ENCODE measurements at regions not wholly inside any gene's neighbourhood (a gene's known extent, or its start where the extent isn't known, plus 50 kb on each side); places are given as distances from the start of the nearest gene placed in this dataset.
"Not testable (repeated sequence)": the region's sequence is repeated elsewhere in the genome, so short reads cannot be mapped to it uniquely, and the experiment has no call there.

DNA sequence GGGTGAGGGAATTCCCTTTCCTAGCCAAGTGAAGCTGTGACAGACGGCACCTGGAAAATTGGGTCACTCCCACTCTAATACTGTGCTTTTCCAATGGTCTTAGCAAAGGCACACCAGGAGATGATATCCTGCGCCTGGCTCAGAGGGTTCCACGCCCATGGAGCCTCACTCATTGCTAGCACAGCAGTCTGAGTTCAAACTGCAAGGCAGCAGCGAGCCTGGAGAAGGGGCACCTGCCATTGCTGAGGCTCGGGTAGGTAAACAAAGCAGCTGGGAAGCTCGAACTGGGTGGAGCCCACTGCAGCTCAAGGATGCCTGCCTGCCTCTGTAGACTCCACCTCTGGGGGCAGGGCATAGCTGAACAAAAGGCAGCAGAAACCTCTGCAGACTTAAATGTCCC, 68.9 kb upstream of the LCORL start:
- H3K36me3 ChIP-seq (ENCODE audit: control insufficient read depth, insufficient read depth, low read length, severe bottlenecking); DNase-seq (ENCODE audit: low read depth); H3K4me1 ChIP-seq (ENCODE audit: control insufficient read depth, insufficient read depth, low read length); H3K4me3 ChIP-seq (ENCODE audit: low read length); H3K9ac ChIP-seq (ENCODE audit: low read length); H3K9me3 ChIP-seq (ENCODE audit: control insufficient read depth, low read length); H3K27me3 ChIP-seq (replicated peaks; ENCODE audit: control insufficient read depth, insufficient read depth, low read length): not testable (repeated sequence)

DNA sequence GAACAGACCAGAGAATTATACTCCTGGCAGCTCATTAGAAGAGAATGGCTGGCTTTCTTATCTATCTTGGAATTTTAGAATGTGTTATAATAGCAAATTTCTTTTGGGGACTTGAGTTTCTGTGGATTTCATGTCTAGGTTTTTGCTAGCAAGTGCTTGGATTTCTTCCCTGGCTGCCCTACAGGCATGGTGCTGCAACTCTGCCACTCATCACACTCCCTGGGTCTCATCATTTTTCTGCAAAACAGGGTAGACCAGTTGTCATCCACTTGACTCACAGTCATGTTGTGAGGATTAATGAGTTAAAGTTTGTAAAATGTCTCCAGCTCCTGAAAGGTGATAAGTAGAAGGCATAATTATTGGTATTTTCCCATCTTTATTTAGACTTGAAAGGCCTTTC, 60.7 kb upstream of the LCORL start:
- Histone ChIP-seq H3K9me3 (ENCODE audit: control insufficient read depth, low read length) (no peaks in the 10 kb centered on the region), H3K4me3 (ENCODE audit: low read length) (no peak overlapping the region), H3K36me3 (ENCODE audit: control insufficient read depth, insufficient read depth, low read length, severe bottlenecking) (no peaks in the 10 kb centered on the region), H3K9ac (ENCODE audit: low read length) (no peak overlapping the region), H3K4me1 (ENCODE audit: control insufficient read depth, insufficient read depth, low read length) (no peaks in the 10 kb centered on the region), H3K27me3 (replicated peaks; ENCODE audit: control insufficient read depth, insufficient read depth, low read length) (no peaks in the 10 kb centered on the region)
- no peak for DNase-seq (ENCODE audit: low read depth)

- no peaks in the 10 kb centered on the region for H3K27me3 ChIP-seq (replicated peaks; ENCODE audit: control insufficient read depth, insufficient read depth, low read length)
Observed at GRCh38 chr4:18081708-18082107, 60.2 kb upstream of the LCORL start.

DNA sequence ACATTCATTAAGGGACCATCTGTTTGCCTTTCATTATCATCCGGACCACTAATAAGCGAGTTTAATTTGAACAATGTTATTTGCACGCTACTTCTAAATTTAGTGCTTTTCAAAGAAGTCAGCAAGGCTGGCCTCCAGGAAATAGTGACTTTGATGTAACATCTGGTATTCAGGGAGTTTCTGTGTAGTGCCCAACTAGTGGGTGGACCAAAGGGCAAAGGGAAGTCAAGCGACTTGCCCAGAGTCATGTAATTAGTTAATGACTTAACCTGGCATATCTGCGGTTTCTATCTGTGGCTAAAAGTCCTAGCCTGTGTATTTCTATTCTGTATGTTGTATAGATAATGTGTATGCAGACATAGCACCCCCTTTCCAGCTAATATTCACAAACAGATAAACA, 56.3 kb upstream of the LCORL start:
- Histone ChIP-seq H3K27me3 (replicated peaks; ENCODE audit: control insufficient read depth, insufficient read depth, low read length) (no peaks in the 10 kb centered on the region), H3K4me1 (ENCODE audit: control insufficient read depth, insufficient read depth, low read length) (no peaks in the 10 kb centered on the region), H3K9me3 (ENCODE audit: control insufficient read depth, low read length) (no peaks in the 10 kb centered on the region), H3K9ac (ENCODE audit: low read length) (no peak overlapping the region), H3K36me3 (ENCODE audit: control insufficient read depth, insufficient read depth, low read length, severe bottlenecking) (no peaks in the 10 kb centered on the region), H3K4me3 (ENCODE audit: low read length) (no peak overlapping the region)
- DNase-seq (ENCODE audit: low read depth) = no peak

More at GRCh38 chr4:18081708-18082107, 60.2 kb upstream of the LCORL start:
- no peak for DNase-seq (ENCODE audit: low read depth)
- Histone ChIP-seq H3K9ac (ENCODE audit: low read length) (no peak overlapping the region), H3K4me1 (ENCODE audit: control insufficient read depth, insufficient read depth, low read length) (no peaks in the 10 kb centered on the region), H3K36me3 (ENCODE audit: control insufficient read depth, insufficient read depth, low read length, severe bottlenecking) (no peaks in the 10 kb centered on the region), H3K4me3 (ENCODE audit: low read length) (no peak overlapping the region), H3K9me3 (ENCODE audit: control insufficient read depth, low read length) (no peaks in the 10 kb centered on the region)

- DNase-seq (ENCODE audit: low read depth) = no peak
Observed at GRCh38 chr4:18075823-18076433, 54.4 kb upstream of the LCORL start.

GRCh38 chr4:18071894-18072293, 50.3 kb upstream of the LCORL start:
- no peak overlapping the region for H3K4me3 ChIP-seq (ENCODE audit: low read length)
- no peaks in the 10 kb centered on the region for H3K9me3 ChIP-seq (ENCODE audit: control insufficient read depth, low read length)
- peaks cover 3% of the 10 kb centered on the region for H3K27me3 ChIP-seq (replicated peaks; ENCODE audit: control insufficient read depth, insufficient read depth, low read length)
- no peaks in the 10 kb centered on the region for H3K4me1 ChIP-seq (ENCODE audit: control insufficient read depth, insufficient read depth, low read length)
- no peak overlapping the region for H3K9ac ChIP-seq (ENCODE audit: low read length)
- H3K36me3 ChIP-seq (ENCODE audit: control insufficient read depth, insufficient read depth, low read length, severe bottlenecking) = no peaks in the 10 kb centered on the region
- DNase-seq (ENCODE audit: low read depth) = no peak

More at GRCh38 chr4:18075823-18076433, 54.4 kb upstream of the LCORL start:
- Histone ChIP-seq H3K4me1 (ENCODE audit: control insufficient read depth, insufficient read depth, low read length) (no peaks in the 10 kb centered on the region), H3K36me3 (ENCODE audit: control insufficient read depth, insufficient read depth, low read length, severe bottlenecking) (no peaks in the 10 kb centered on the region), H3K9me3 (ENCODE audit: control insufficient read depth, low read length) (no peaks in the 10 kb centered on the region), H3K9ac (ENCODE audit: low read length) (no peak overlapping the region), H3K27me3 (replicated peaks; ENCODE audit: control insufficient read depth, insufficient read depth, low read length) (no peaks in the 10 kb centered on the region), H3K4me3 (ENCODE audit: low read length) (no peak overlapping the region)
